ENCODE measurements at regions not wholly inside any gene's neighbourhood (a gene's known extent, or its start where the extent isn't known, plus 50 kb on each side); places are given as distances from the start of the nearest gene placed in this dataset.

GRCh38 chr1:218027152-218027551 is 257.9 kb upstream of the RRP15 start:
- DNase-seq = peak; percentile 81 to 85

- no peak for DNase-seq
Measured at GRCh38 chr1:218030846-218031245, 254.2 kb upstream of the RRP15 start.

- DNase-seq = no peak
Measured at GRCh38 chr1:218031901-218032300, 253.2 kb upstream of the RRP15 start.

- no peak for DNase-seq
Measured at GRCh38 chr1:218034468-218034867, 250.6 kb upstream of the RRP15 start.

GRCh38 chr1:218048828-218049420 is 236.2 kb upstream of the RRP15 start:
- no peak for DNase-seq

- DNase-seq = peak in 1 of 2 experiments; percentile 31
Measured at GRCh38 chr1:218049641-218050040, 235.5 kb upstream of the RRP15 start.

- DNase-seq = no peak
Measured at GRCh38 chr1:218058730-218059129, 226.4 kb upstream of the RRP15 start.

- no peak for DNase-seq
Measured at GRCh38 chr1:218064426-218064825, 220.7 kb upstream of the RRP15 start.

GRCh38 chr1:218066332-218066731 is 218.8 kb upstream of the RRP15 start:
- DNase-seq = no peak

- DNase-seq = no peak
Measured at GRCh38 chr1:218068241-218068640, 216.9 kb upstream of the RRP15 start.

GRCh38 chr1:218069180-218069579 is 215.9 kb upstream of the RRP15 start:
- DNase-seq = no peak

GRCh38 chr1:218073062-218073461 is 212.0 kb upstream of the RRP15 start:
- DNase-seq = no peak

GRCh38 chr1:218078916-218079315 is 206.2 kb upstream of the RRP15 start:
- DNase-seq = no peak

GRCh38 chr1:218079347-218079746 is 205.7 kb upstream of the RRP15 start:
- DNase-seq = no peak

- DNase-seq = no peak
Measured at GRCh38 chr1:218079820-218080219, 205.3 kb upstream of the RRP15 start.

GRCh38 chr1:218080863-218081262 is 204.2 kb upstream of the RRP15 start:
- no peak for DNase-seq

- DNase-seq = no peak
Measured at GRCh38 chr1:218081358-218081757, 203.7 kb upstream of the RRP15 start.

- DNase-seq = no peak
Measured at GRCh38 chr1:218090459-218090858, 194.6 kb upstream of the RRP15 start.

GRCh38 chr1:218101409-218101808 is 183.7 kb upstream of the RRP15 start:
- DNase-seq = peak in 1 of 2 experiments; percentile 14

- DNase-seq = no peak
Measured at GRCh38 chr1:218108034-218108433, 177.1 kb upstream of the RRP15 start.

- no peak for DNase-seq
Measured at GRCh38 chr1:218112862-218113261, 172.2 kb upstream of the RRP15 start.

GRCh38 chr1:218123968-218124367 is 161.1 kb upstream of the RRP15 start:
- no peak for DNase-seq

GRCh38 chr1:218135371-218135770 is 149.7 kb upstream of the RRP15 start:
- DNase-seq = no peak

GRCh38 chr1:218139761-218140160 is 145.3 kb upstream of the RRP15 start:
- DNase-seq = no peak

GRCh38 chr1:218156595-218156994 is 128.5 kb upstream of the RRP15 start:
- DNase-seq = peak; percentile 21 to 67

GRCh38 chr1:218163371-218163770 is 121.7 kb upstream of the RRP15 start:
- DNase-seq = no peak
